Right forelimb (tissue), 1 donor: ENCODE measurements at regions not wholly inside any gene's neighbourhood (a gene's known extent, or its start where the extent isn't known, plus 50 kb on each side); places are given as distances from the start of the nearest gene placed in this dataset.
"Not testable (repeated sequence)": the region's sequence is repeated elsewhere in the genome, so short reads cannot be mapped to it uniquely, and the experiment has no call there.

Experiments
- DNase-seq: peaks from one replicate; pipeline ENCODE4 v3.0.0-alpha.2; 2018

- no peak for DNase-seq
Observed at GRCh38 chr11:81241672-81242275, 1491.9 kb downstream of the FAM181B start.

- DNase-seq: no peak
Observed at GRCh38 chr11:81237139-81237538, 1496.5 kb downstream of the FAM181B start.

GRCh38 chr11:81227409-81227808, 1506.3 kb downstream of the FAM181B start:
- not testable (repeated sequence) for DNase-seq

GRCh38 chr11:81224396-81224795, 1509.3 kb downstream of the FAM181B start:
- DNase-seq: no peak

- no peak for DNase-seq
Observed at GRCh38 chr11:81222491-81222890, 1511.2 kb downstream of the FAM181B start.

GRCh38 chr11:81220146-81220895, 1513.3 kb downstream of the FAM181B start:
- no peak for DNase-seq

GRCh38 chr11:81219661-81220060, 1514.0 kb downstream of the FAM181B start:
- no peak for DNase-seq

GRCh38 chr11:81218440-81218839, 1515.2 kb downstream of the FAM181B start:
- DNase-seq: no peak

- DNase-seq: no peak
Observed at GRCh38 chr11:81211050-81211449, 1522.6 kb downstream of the FAM181B start.

GRCh38 chr11:81207421-81208054, 1526.1 kb downstream of the FAM181B start:
- no peak for DNase-seq

- no peak for DNase-seq
Observed at GRCh38 chr11:81203876-81204275, 1529.8 kb downstream of the FAM181B start.

GRCh38 chr11:81197396-81197795, 1536.3 kb downstream of the FAM181B start:
- DNase-seq: no peak

- no peak for DNase-seq
Observed at GRCh38 chr11:81192516-81192915, 1541.1 kb downstream of the FAM181B start.

- DNase-seq: no peak
Observed at GRCh38 chr11:81190546-81190945, 1543.1 kb downstream of the FAM181B start.

GRCh38 chr11:81187033-81187432, 1546.6 kb downstream of the FAM181B start:
- not testable (repeated sequence) for DNase-seq

- DNase-seq: no peak
Observed at GRCh38 chr11:81174646-81175330, 1558.9 kb downstream of the FAM181B start.

GRCh38 chr11:81165164-81165563, 1568.5 kb downstream of the FAM181B start:
- no peak for DNase-seq

- DNase-seq: no peak
Observed at GRCh38 chr11:81159900-81160299, 1573.8 kb downstream of the FAM181B start.

GRCh38 chr11:81135570-81135969, 1598.1 kb downstream of the FAM181B start:
- no peak for DNase-seq

- DNase-seq: no peak
Observed at GRCh38 chr11:81129618-81130017, 1604.0 kb downstream of the FAM181B start.

- no peak for DNase-seq
Observed at GRCh38 chr11:81112718-81113117, 1620.9 kb downstream of the FAM181B start.

GRCh38 chr11:81104051-81104450, 1629.6 kb downstream of the FAM181B start:
- DNase-seq: no peak

GRCh38 chr11:81098471-81098870, 1635.2 kb downstream of the FAM181B start:
- DNase-seq: no peak

- no peak for DNase-seq
Observed at GRCh38 chr11:81092522-81092921, 1641.1 kb downstream of the FAM181B start.
